Loucy (cell line): ENCODE measurements at regions not wholly inside any gene's neighbourhood (a gene's known extent, or its start where the extent isn't known, plus 50 kb on each side); places are given as distances from the start of the nearest gene placed in this dataset.

ENCODE experiments used
- CTCF ChIP-seq: fragments of 200-600 bp; sonication (generic); conservative IDR thresholded peaks from 2 replicates; pipeline ENCODE4 v1.5.1; 2014; ENCODE audit warnings: mild to moderate bottlenecking, antibody characterized with exemption, low read length
- EZH2phosphoT487 ChIP-seq: fragments of 200-600 bp; IDR thresholded peaks from 2 replicates; pipeline ENCODE4 v1.6.1; 2018; ENCODE audit warnings: antibody characterized with exemption, mild to moderate bottlenecking, moderate library complexity, borderline replicate concordance

GRCh38 chr6:85828973-85829372 is 186.3 kb upstream of the SYNCRIP start:
- TF ChIP-seq CTCF (no peak), EZH2phosphoT487 (no peak)
